CD14-positive monocyte (primary cell): ENCODE measurements at regions not wholly inside any gene's neighbourhood (a gene's known extent, or its start where the extent isn't known, plus 50 kb on each side); places are given as distances from the start of the nearest gene placed in this dataset.

Experiments
- DNase-seq, 3 donors: peaks; one replicate each; pipeline ENCODE4 v3.0.0-alpha.2; 2011 to 2022
- H2AFZ ChIP-seq: 2 replicates; pipeline ENCODE4 v1.6.0; 2012; ENCODE audit warnings: mild to moderate bottlenecking, low read depth, low read length, inconsistent platforms; ENCODE audit not compliant: insufficient read depth, poor library complexity, severe bottlenecking
- H3K27ac ChIP-seq, 2 donors: 1 replicate in 1 of 2; 2 replicates in 1 of 2; pipeline ENCODE4 v1.5.1; 2012 to 2013; ENCODE audit warnings: low read length in 2 of 2, control low read depth in 1 of 2, inconsistent platforms in 1 of 2, low read depth in 1 of 2, mild to moderate bottlenecking in 1 of 2
- H3K27me3 ChIP-seq, 2 donors: one replicate each; pipeline versions ENCODE4 v1.6.0 to v1.6.1; 2011 to 2013; ENCODE audit warnings: low read length in 2 of 2; ENCODE audit not compliant: control insufficient read depth in 2 of 2, insufficient read depth in 2 of 2
- H3K36me3 ChIP-seq, 2 donors: replicated peaks in 1 of 2; 1 replicate in 1 of 2; 2 replicates in 1 of 2; pipeline versions ENCODE4 v1.5.1 to v1.6.1; 2012 to 2013; ENCODE audit warnings: low read length in 2 of 2, control low read depth in 1 of 2, inconsistent platforms in 1 of 2, mild to moderate bottlenecking in 1 of 2; ENCODE audit not compliant: insufficient read depth in 2 of 2, control insufficient read depth in 1 of 2
- H3K4me1 ChIP-seq, 2 donors: 1 replicate in 1 of 2; 2 replicates in 1 of 2; pipeline versions ENCODE4 v1.5.1 to v1.6.1; 2012 to 2013; ENCODE audit warnings: low read length in 2 of 2, control low read depth in 1 of 2, inconsistent platforms in 1 of 2, mild to moderate bottlenecking in 1 of 2, moderate library complexity in 1 of 2; ENCODE audit not compliant: insufficient read depth in 2 of 2, control insufficient read depth in 1 of 2
- H3K4me2 ChIP-seq: replicated peaks from 2 replicates; pipeline ENCODE3; 2012; ENCODE audit warnings: low read length, moderate library complexity, mild to moderate bottlenecking; ENCODE audit not compliant: poor library complexity, severe bottlenecking; ENCODE audit errors: extremely low read depth
- H3K4me3 ChIP-seq, 3 experiments: fragments of 200-600 bp in 1 of 3; sonication (generic) in 1 of 3; replicated peaks in 1 of 3; 1 replicate in 2 of 3; 2 replicates in 1 of 3; pipeline ENCODE4 v1.5.1; 2011 to 2013; ENCODE audit warnings: low read length in 3 of 3, mild to moderate bottlenecking in 3 of 3, control low read depth in 2 of 3, low read depth in 2 of 3, inconsistent platforms in 1 of 3, moderate library complexity in 1 of 3
- H3K79me2 ChIP-seq: 2 replicates; pipeline ENCODE4 v1.6.0; 2012; ENCODE audit warnings: mild to moderate bottlenecking, control low read depth, inconsistent platforms, low read length, moderate library complexity; ENCODE audit not compliant: insufficient read depth
- H3K9ac ChIP-seq: 2 replicates; pipeline ENCODE4 v1.6.0; 2017; ENCODE audit warnings: low read length, mild to moderate bottlenecking; ENCODE audit not compliant: insufficient read depth, poor library complexity, severe bottlenecking
- H3K9me3 ChIP-seq, 2 donors: replicated peaks in 1 of 2; 1 replicate in 1 of 2; 2 replicates in 1 of 2; pipeline versions ENCODE4 v1.5.1 to v1.6.1; 2012 to 2013; ENCODE audit warnings: low read length in 2 of 2, control low read depth in 1 of 2; ENCODE audit not compliant: control insufficient read depth in 1 of 2, insufficient read depth in 1 of 2
- H4K20me1 ChIP-seq: 2 replicates; pipeline ENCODE4 v1.6.0; 2012; ENCODE audit warnings: mild to moderate bottlenecking, low read length, control low read depth, moderate library complexity; ENCODE audit not compliant: insufficient read depth
- H3K27ac Mint-ChIP-seq, 7 donors: one replicate each; pipeline ENCODE4 v1.8.0; 2020; ENCODE audit warnings: mild to moderate bottlenecking in 7 of 7, mixed read lengths in 7 of 7, moderate library complexity in 6 of 7, inconsistent platforms in 2 of 7
- H3K27me3 Mint-ChIP-seq, 3 donors: one replicate each; pipeline ENCODE4 v1.8.0; 2021 to 2022; ENCODE audit warnings: low read depth in 3 of 3, mild to moderate bottlenecking in 3 of 3, mixed read lengths in 3 of 3, moderate library complexity in 3 of 3, inconsistent platforms in 1 of 3
- H3K36me3 Mint-ChIP-seq, 2 donors: one replicate each; pipeline ENCODE4 v1.8.0; 2020; ENCODE audit warnings: mixed read lengths in 2 of 2, inconsistent platforms in 1 of 2, mild to moderate bottlenecking in 1 of 2
- H3K4me1 Mint-ChIP-seq: one replicate; pipeline ENCODE4 v1.8.0; 2020; ENCODE audit warnings: mild to moderate bottlenecking, mixed read lengths
- H3K4me3 Mint-ChIP-seq, 2 donors: one replicate each; pipeline ENCODE4 v1.8.0; 2020; ENCODE audit warnings: mild to moderate bottlenecking in 2 of 2, mixed read lengths in 2 of 2, moderate library complexity in 1 of 2
- H3K9me3 Mint-ChIP-seq, 7 donors: one replicate each; pipeline ENCODE4 v1.8.0; 2020 to 2022; ENCODE audit warnings: mixed read lengths in 7 of 7, mild to moderate bottlenecking in 6 of 7, moderate library complexity in 6 of 7, inconsistent platforms in 2 of 7
- WGBS: methylation state at CpG from one replicate; pipeline ENCODE4 v1.1.5; 2013; ENCODE audit warnings: missing lambda C conversion rate; ENCODE audit not compliant: insufficient coverage; 5-methylcytosine and 5-hydroxymethylcytosine counted together
- intact Hi-C, 2 donors: fragments of 100-400 bp; cut with micrococcal nuclease; formaldehyde crosslinking; loops; one replicate each; pipeline versions ENCODE4 v1.15.0 to v1.15.1; 2023
- TF ChIP-seq, protein P1 (sequence below): fragments of 200-600 bp; IDR thresholded peaks from one replicate; pipeline ENCODE4 v1.8.0; 2022; ENCODE audit warnings: antibody characterized with exemption, mild to moderate bottlenecking

DNA sequence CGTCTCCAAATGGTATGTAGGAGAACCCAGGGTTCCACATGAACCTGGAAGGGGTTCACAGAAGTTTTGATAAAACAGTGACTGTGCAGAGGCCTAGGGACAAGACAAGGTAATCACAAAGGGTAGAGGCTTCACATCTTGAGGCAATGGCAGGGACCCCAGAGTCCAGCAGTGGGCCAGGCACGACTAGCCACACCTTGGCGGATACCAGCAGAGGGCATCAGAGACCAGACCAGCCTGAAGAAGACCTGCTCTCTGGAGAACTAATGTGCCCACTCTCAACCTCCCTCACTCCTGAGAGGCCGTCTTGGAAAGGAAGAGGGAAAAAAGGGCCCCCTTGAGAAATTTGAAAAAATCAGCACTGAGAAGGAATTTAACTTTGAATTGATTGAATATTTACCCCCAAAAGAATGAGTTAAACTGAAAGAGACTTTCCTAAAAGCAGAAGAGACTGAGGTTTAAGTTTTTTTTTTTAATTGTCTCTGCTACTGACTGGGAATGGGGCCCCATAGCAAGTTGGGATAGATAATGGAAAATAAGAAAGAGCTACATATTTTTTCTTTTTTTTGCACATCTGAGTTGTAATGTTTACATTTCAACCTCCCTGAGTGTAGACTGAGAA lies 243.8 kb upstream of the JADE1 start:
- no CpG with 5 or more reads among the region's 4 CpGs for WGBS
- Histone ChIP-seq H2AFZ (peak overlapping the region; percentile 37), H3K9me3 (no peaks in the 10 kb centered on the region), H3K27ac (no peak overlapping the region), H3K4me3 (no peak overlapping the region), H3K4me2 (no peak overlapping the region), H3K36me3 (no peaks in the 10 kb centered on the region), H3K79me2 (no peaks in the 10 kb centered on the region), H3K4me1 (peaks cover 16 to 18% of the 10 kb centered on the region in 2 donors), H3K9ac (no peak overlapping the region), H3K27me3 (no peaks in the 10 kb centered on the region), H4K20me1 (no peaks in the 10 kb centered on the region)
- Mint-ChIP-seq H3K9me3 (peaks cover 0 to 2% (median 0%) of the 10 kb centered on the region in 7 donors), H3K36me3 (no peaks in the 10 kb centered on the region), H3K4me3 (no peak overlapping the region), H3K27ac (peak overlapping the region in 1 of 7 donors; percentile 15), H3K4me1 (peaks cover 27% of the 10 kb centered on the region), H3K27me3 (peaks cover 0 to 3% (median 3%) of the 10 kb centered on the region in 3 donors)
- DNase-seq, result peak in 1 of 3 donors; percentile 14
- TF ChIP-seq, protein P1, sequence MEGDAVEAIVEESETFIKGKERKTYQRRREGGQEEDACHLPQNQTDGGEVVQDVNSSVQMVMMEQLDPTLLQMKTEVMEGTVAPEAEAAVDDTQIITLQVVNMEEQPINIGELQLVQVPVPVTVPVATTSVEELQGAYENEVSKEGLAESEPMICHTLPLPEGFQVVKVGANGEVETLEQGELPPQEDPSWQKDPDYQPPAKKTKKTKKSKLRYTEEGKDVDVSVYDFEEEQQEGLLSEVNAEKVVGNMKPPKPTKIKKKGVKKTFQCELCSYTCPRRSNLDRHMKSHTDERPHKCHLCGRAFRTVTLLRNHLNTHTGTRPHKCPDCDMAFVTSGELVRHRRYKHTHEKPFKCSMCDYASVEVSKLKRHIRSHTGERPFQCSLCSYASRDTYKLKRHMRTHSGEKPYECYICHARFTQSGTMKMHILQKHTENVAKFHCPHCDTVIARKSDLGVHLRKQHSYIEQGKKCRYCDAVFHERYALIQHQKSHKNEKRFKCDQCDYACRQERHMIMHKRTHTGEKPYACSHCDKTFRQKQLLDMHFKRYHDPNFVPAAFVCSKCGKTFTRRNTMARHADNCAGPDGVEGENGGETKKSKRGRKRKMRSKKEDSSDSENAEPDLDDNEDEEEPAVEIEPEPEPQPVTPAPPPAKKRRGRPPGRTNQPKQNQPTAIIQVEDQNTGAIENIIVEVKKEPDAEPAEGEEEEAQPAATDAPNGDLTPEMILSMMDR, result peak; percentile 13
- intact Hi-C loops, result no loop called here

DNA sequence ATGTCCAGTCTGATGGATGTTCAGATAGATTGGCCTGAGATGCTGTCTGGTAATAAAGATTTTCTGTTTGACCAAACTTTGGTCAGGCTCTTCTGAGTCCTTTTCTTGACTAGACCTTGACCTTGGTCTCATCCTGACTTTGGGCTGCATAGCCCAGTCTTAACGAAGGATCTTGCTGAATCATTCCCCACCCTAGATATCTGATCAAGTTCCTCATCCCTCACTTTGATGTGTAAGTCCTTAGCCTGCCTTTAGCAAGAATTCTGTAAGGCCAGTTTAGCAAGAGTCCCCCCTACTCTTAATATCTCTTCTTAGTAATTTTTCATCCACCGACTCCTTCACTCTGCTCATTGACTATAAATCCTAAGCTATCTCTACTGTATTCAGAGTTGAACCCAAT lies 244.4 kb upstream of the JADE1 start:
- no peak overlapping the region for H3K4me3 Mint-ChIP-seq
- peak overlapping the region in 1 of 7 donors; percentile 15 for H3K27ac Mint-ChIP-seq
- Histone ChIP-seq H3K79me2 (no peaks in the 10 kb centered on the region), H3K4me1 (peaks cover 10 to 12% of the 10 kb centered on the region in 2 donors), H3K4me2 (no peak overlapping the region), H3K4me3 (no peak overlapping the region), H3K9ac (no peak overlapping the region), H2AFZ (no peak overlapping the region), H3K27me3 (no peaks in the 10 kb centered on the region), H3K9me3 (no peaks in the 10 kb centered on the region), H3K36me3 (no peaks in the 10 kb centered on the region), H4K20me1 (no peaks in the 10 kb centered on the region), H3K27ac (no peak overlapping the region)
- WGBS, result 0% methylated on average over 1 of the region's 2 CpGs
- no peaks in the 10 kb centered on the region for H3K36me3 Mint-ChIP-seq
- TF ChIP-seq, protein P1, result no peak
- peaks cover 0 to 3% (median 3%) of the 10 kb centered on the region in 3 donors for H3K27me3 Mint-ChIP-seq
- DNase-seq, result no peak
- peaks cover 0 to under 1% (median 0%) of the 10 kb centered on the region in 7 donors for H3K9me3 Mint-ChIP-seq
- H3K4me1 Mint-ChIP-seq, result peaks cover 21% of the 10 kb centered on the region
- intact Hi-C loops, result no loop called here
